ENCODE measurements at regions not wholly inside any gene's neighbourhood (a gene's known extent, or its start where the extent isn't known, plus 50 kb on each side); places are given as distances from the start of the nearest gene placed in this dataset.

DNA sequence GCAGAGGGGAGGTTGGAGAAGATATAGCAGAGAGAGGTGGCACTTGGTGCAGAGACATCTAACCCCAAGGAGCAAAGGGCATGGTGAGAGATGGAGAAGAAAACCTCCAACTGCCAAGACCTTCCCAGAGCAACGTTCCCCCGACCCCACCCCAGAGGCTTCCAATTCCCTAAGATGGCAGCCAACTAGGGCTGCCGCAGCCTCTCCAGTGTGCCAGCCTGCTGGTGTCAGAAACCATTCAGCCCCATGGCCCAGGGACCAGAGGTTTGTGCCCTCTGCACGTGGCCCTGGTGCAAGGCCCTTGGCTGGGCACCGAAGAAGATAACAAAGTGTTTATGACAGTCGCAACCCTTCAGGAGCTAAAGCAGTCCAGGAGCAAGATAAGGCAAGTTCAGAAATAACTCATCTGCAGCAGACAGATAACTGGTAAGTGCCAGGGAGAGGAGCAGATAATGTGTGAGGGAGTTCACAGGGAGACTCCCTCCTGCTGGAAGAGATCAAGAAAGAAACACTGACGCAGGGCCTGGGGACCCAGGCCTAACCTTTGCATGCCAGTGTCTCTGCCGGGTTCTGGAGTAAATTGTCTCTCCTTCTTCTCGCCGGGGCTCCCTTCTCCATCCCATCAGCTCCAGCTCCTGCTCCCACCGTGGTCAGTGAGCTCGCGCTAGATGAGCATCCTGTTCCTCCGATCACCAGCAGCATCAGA, 66.1 kb upstream of the ID2 start (continued):
- TF ChIP-seq, protein P1, sequence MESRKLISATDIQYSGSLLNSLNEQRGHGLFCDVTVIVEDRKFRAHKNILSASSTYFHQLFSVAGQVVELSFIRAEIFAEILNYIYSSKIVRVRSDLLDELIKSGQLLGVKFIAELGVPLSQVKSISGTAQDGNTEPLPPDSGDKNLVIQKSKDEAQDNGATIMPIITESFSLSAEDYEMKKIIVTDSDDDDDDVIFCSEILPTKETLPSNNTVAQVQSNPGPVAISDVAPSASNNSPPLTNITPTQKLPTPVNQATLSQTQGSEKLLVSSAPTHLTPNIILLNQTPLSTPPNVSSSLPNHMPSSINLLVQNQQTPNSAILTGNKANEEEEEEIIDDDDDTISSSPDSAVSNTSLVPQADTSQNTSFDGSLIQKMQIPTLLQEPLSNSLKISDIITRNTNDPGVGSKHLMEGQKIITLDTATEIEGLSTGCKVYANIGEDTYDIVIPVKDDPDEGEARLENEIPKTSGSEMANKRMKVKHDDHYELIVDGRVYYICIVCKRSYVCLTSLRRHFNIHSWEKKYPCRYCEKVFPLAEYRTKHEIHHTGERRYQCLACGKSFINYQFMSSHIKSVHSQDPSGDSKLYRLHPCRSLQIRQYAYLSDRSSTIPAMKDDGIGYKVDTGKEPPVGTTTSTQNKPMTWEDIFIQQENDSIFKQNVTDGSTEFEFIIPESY (CRISPR knock-in tag; IDR thresholded peaks at IDR 0.05): peak; percentile 22; the same call in 1 of the 2 replicates
- TF ChIP-seq KAT8 (IDR thresholded peaks at IDR 0.05; ENCODE audit: low read depth): no peak
- TF ChIP-seq TCF7 (IDR thresholded peaks at IDR 0.05; ENCODE audit: borderline replicate concordance): peak; percentile 79; the same call in 1 of the 2 replicates
- TF ChIP-seq, protein P2, sequence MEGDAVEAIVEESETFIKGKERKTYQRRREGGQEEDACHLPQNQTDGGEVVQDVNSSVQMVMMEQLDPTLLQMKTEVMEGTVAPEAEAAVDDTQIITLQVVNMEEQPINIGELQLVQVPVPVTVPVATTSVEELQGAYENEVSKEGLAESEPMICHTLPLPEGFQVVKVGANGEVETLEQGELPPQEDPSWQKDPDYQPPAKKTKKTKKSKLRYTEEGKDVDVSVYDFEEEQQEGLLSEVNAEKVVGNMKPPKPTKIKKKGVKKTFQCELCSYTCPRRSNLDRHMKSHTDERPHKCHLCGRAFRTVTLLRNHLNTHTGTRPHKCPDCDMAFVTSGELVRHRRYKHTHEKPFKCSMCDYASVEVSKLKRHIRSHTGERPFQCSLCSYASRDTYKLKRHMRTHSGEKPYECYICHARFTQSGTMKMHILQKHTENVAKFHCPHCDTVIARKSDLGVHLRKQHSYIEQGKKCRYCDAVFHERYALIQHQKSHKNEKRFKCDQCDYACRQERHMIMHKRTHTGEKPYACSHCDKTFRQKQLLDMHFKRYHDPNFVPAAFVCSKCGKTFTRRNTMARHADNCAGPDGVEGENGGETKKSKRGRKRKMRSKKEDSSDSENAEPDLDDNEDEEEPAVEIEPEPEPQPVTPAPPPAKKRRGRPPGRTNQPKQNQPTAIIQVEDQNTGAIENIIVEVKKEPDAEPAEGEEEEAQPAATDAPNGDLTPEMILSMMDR (IDR thresholded peaks at IDR 0.05 in 2 of 3, conservative IDR thresholded peaks at IDR 0.05 in 1 of 3; ENCODE audit: insufficient read depth in 2 of 3, low read depth in 1 of 3, low read length in 3 of 3): no peak
- peak; percentile 35; the same call in 1 of the 2 replicates for TF ChIP-seq TOE1 (IDR thresholded peaks at IDR 0.05; ENCODE audit: borderline replicate concordance)
- TF ChIP-seq TOE1 (CRISPR knock-in tag; IDR thresholded peaks at IDR 0.05; ENCODE audit: borderline replicate concordance, low read depth): no peak
- TF ChIP-seq, protein P3, sequence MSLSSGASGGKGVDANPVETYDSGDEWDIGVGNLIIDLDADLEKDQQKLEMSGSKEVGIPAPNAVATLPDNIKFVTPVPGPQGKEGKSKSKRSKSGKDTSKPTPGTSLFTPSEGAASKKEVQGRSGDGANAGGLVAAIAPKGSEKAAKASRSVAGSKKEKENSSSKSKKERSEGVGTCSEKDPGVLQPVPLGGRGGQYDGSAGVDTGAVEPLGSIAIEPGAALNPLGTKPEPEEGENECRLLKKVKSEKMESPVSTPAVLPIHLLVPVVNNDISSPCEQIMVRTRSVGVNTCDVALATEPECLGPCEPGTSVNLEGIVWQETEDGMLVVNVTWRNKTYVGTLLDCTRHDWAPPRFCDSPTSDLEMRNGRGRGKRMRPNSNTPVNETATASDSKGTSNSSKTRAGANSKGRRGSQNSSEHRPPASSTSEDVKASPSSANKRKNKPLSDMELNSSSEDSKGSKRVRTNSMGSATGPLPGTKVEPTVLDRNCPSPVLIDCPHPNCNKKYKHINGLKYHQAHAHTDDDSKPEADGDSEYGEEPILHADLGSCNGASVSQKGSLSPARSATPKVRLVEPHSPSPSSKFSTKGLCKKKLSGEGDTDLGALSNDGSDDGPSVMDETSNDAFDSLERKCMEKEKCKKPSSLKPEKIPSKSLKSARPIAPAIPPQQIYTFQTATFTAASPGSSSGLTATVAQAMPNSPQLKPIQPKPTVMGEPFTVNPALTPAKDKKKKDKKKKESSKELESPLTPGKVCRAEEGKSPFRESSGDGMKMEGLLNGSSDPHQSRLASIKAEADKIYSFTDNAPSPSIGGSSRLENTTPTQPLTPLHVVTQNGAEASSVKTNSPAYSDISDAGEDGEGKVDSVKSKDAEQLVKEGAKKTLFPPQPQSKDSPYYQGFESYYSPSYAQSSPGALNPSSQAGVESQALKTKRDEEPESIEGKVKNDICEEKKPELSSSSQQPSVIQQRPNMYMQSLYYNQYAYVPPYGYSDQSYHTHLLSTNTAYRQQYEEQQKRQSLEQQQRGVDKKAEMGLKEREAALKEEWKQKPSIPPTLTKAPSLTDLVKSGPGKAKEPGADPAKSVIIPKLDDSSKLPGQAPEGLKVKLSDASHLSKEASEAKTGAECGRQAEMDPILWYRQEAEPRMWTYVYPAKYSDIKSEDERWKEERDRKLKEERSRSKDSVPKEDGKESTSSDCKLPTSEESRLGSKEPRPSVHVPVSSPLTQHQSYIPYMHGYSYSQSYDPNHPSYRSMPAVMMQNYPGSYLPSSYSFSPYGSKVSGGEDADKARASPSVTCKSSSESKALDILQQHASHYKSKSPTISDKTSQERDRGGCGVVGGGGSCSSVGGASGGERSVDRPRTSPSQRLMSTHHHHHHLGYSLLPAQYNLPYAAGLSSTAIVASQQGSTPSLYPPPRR (CRISPR knock-in tag; IDR thresholded peaks at IDR 0.05; ENCODE audit: borderline replicate concordance): no peak
- TF ChIP-seq ZNF165 (CRISPR knock-in tag; IDR thresholded peaks at IDR 0.05; ENCODE audit: borderline replicate concordance): no peak
- TF ChIP-seq, protein P4, sequence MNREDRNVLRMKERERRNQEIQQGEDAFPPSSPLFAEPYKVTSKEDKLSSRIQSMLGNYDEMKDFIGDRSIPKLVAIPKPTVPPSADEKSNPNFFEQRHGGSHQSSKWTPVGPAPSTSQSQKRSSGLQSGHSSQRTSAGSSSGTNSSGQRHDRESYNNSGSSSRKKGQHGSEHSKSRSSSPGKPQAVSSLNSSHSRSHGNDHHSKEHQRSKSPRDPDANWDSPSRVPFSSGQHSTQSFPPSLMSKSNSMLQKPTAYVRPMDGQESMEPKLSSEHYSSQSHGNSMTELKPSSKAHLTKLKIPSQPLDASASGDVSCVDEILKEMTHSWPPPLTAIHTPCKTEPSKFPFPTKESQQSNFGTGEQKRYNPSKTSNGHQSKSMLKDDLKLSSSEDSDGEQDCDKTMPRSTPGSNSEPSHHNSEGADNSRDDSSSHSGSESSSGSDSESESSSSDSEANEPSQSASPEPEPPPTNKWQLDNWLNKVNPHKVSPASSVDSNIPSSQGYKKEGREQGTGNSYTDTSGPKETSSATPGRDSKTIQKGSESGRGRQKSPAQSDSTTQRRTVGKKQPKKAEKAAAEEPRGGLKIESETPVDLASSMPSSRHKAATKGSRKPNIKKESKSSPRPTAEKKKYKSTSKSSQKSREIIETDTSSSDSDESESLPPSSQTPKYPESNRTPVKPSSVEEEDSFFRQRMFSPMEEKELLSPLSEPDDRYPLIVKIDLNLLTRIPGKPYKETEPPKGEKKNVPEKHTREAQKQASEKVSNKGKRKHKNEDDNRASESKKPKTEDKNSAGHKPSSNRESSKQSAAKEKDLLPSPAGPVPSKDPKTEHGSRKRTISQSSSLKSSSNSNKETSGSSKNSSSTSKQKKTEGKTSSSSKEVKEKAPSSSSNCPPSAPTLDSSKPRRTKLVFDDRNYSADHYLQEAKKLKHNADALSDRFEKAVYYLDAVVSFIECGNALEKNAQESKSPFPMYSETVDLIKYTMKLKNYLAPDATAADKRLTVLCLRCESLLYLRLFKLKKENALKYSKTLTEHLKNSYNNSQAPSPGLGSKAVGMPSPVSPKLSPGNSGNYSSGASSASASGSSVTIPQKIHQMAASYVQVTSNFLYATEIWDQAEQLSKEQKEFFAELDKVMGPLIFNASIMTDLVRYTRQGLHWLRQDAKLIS (CRISPR knock-in tag; IDR thresholded peaks at IDR 0.05): peak; percentile 46; the same call in 1 of the 2 replicates
- TF ChIP-seq SMAD2 (IDR thresholded peaks at IDR 0.05; ENCODE audit: low read depth, low read length): no peak
- no peak for TF ChIP-seq NR2C2 (CRISPR knock-in tag; IDR thresholded peaks at IDR 0.05)
- no peak for TF ChIP-seq NR2C2 (tag; IDR thresholded peaks at IDR 0.05)
- TF ChIP-seq NR2C1 (IDR thresholded peaks at IDR 0.05): peak; percentile 43; the same call in 1 of the 2 replicates
- peak; percentile 44; the same call in 1 of the 2 replicates for TF ChIP-seq NR2C1 (tag; IDR thresholded peaks at IDR 0.05)
- no peak for TF ChIP-seq ZSCAN32 (CRISPR knock-in tag; IDR thresholded peaks at IDR 0.05)

All from K562 (cell line).